HG02571 (cell line): ENCODE measurements at regions not wholly inside any gene's neighbourhood (a gene's known extent, or its start where the extent isn't known, plus 50 kb on each side); places are given as distances from the start of the nearest gene placed in this dataset.
"Not testable (repeated sequence)": the region's sequence is repeated elsewhere in the genome, so short reads cannot be mapped to it uniquely, and the experiment has no call there.

Experiments used
- ATAC-seq: cut with Tn5 transposase; IDR thresholded peaks from one replicate; pipeline ENCODE4 v1.9.1; 2021; ENCODE audit warnings: mild to moderate bottlenecking, moderate library complexity; ENCODE audit not compliant: unreplicated experiment

- ATAC-seq = no peak
Measured at GRCh38 chr3:20842594-20843436, 656.8 kb upstream of the SGO1 start.

- no peak for ATAC-seq
Measured at GRCh38 chr3:20842002-20842401, 656.0 kb upstream of the SGO1 start.

- no peak for ATAC-seq
Measured at GRCh38 chr3:20837676-20838302, 651.8 kb upstream of the SGO1 start.

GRCh38 chr3:20836801-20837200 lies 650.8 kb upstream of the SGO1 start:
- no peak for ATAC-seq

- no peak for ATAC-seq
Measured at GRCh38 chr3:20832963-20833362, 647.0 kb upstream of the SGO1 start.

- no peak for ATAC-seq
Measured at GRCh38 chr3:20822251-20822650, 636.2 kb upstream of the SGO1 start.

GRCh38 chr3:20820872-20821271 lies 634.9 kb upstream of the SGO1 start:
- not testable (repeated sequence) for ATAC-seq

- no peak for ATAC-seq
Measured at GRCh38 chr3:20811631-20812030, 625.6 kb upstream of the SGO1 start.

GRCh38 chr3:20811006-20811405 lies 625.0 kb upstream of the SGO1 start:
- ATAC-seq = no peak

- no peak for ATAC-seq
Measured at GRCh38 chr3:20810555-20810954, 624.5 kb upstream of the SGO1 start.

- no peak for ATAC-seq
Measured at GRCh38 chr3:20809356-20809755, 623.4 kb upstream of the SGO1 start.

GRCh38 chr3:20808864-20809263 lies 622.9 kb upstream of the SGO1 start:
- ATAC-seq = no peak

GRCh38 chr3:20798666-20799065 lies 612.7 kb upstream of the SGO1 start:
- no peak for ATAC-seq

- ATAC-seq = no peak
Measured at GRCh38 chr3:20787005-20787404, 601.0 kb upstream of the SGO1 start.

GRCh38 chr3:20776692-20777091 lies 590.7 kb upstream of the SGO1 start:
- no peak for ATAC-seq

- no peak for ATAC-seq
Measured at GRCh38 chr3:20776286-20776685, 590.3 kb upstream of the SGO1 start.

GRCh38 chr3:20773320-20773984 lies 587.4 kb upstream of the SGO1 start:
- ATAC-seq = no peak

GRCh38 chr3:20772869-20773268 lies 586.9 kb upstream of the SGO1 start:
- ATAC-seq = no peak

- ATAC-seq = no peak
Measured at GRCh38 chr3:20769430-20769829, 583.4 kb upstream of the SGO1 start.

GRCh38 chr3:20760981-20761380 lies 575.0 kb upstream of the SGO1 start:
- ATAC-seq = no peak

- ATAC-seq = no peak
Measured at GRCh38 chr3:20752416-20752815, 566.4 kb upstream of the SGO1 start.

GRCh38 chr3:20751296-20751695 lies 565.3 kb upstream of the SGO1 start:
- ATAC-seq = no peak
